ENCODE measurements at regions not wholly inside any gene's neighbourhood (a gene's known extent, or its start where the extent isn't known, plus 50 kb on each side); places are given as distances from the start of the nearest gene placed in this dataset.
"Not testable (repeated sequence)": the region's sequence is repeated elsewhere in the genome, so short reads cannot be mapped to it uniquely, and the experiment has no call there.

DNA sequence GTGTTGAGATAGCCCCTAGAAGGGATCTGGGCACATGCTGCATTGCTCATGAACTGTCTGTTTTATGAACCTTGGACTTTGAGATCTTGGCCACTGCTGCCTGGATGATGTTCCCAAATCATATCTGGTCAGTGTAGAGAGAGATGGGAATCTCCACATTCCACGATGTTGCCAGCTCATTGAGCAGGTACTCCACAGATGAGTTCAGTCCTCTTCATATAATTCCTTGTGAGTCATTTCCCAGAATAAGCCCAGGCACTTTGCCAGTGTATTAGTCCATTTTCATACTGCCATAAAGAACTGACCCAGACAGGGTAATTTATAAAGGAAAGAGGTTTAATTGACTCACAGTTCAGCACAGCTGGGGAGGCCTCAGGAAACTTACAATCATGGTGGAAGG lies 254.0 kb upstream of the RUNX1 start:
- no peak for DNase-seq (ENCODE audit: extremely low read depth in 1 of 2, low read depth in 1 of 2)

DNA sequence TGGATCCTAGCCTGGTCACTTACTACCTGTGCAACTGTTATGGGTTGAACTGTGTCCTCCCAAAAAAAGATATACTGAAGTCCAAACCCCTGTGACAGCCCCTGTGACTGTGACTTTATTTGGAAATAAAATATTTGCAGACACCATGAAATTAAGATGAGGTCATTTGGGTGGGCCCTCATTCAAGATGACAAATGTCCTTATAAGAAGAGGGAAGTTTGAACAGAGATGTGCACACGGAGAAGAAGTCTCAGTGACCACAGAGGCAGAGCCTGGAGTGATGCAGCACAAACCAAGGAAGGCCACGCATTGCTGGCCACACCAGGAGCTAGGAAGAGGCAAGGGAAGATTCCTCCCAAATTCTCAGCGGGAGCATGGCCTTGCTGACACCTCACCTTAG lies 249.7 kb upstream of the RUNX1 start:
- DNase-seq (ENCODE audit: extremely low read depth in 1 of 2, low read depth in 1 of 2) = no peak

DNA sequence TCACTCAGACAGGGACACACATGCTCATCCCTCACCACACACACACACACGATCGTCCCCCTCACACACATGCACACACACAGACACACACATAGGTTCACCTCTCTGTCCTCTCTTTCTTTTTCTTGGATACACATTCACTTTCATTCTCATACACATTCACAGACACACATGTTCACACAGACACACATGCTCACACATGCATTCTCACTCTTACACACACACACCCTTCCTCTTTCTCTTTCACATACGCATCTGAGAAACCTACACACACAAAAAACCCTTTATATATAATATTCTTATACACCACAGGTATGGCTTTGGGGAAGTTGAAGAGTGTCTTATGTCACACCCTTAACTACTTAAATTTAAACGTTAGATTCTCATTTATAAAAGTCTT lies 248.6 kb upstream of the RUNX1 start:
- DNase-seq (ENCODE audit: extremely low read depth in 1 of 2, low read depth in 1 of 2) = no peak

DNA sequence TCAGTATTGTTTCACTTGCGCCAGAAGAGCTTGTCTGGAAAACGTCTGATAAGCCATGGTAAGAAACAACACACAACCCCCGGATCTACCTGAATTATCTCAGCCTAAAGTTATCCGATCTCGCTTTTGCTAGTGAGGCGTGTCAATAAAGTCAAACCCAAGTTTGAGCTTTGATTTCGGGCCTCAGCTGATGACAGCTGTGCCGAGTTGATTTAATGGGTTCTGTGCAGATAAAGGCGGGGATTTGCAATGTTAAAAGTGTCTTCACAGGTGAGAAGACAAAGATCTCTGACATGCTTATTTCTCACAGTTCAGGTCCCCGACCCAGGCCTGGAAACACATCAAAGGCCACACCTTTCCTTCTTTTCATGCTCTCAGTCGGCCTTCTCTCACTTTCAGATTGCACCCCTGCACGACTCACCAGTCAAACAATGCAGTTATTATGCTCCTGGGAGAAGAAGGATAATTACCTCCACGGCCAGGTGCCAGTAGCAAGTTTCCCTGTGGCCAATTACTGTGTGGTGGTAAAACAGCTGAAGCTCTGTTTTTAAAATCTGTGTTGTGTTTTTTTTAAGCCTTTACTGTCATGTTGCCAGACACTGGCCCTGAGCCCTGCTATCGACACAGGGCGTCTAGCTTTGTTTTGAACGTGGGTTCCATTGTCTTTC lies 245.3 kb upstream of the RUNX1 start:
- no peak for DNase-seq (ENCODE audit: extremely low read depth in 1 of 2, low read depth in 1 of 2)

DNA sequence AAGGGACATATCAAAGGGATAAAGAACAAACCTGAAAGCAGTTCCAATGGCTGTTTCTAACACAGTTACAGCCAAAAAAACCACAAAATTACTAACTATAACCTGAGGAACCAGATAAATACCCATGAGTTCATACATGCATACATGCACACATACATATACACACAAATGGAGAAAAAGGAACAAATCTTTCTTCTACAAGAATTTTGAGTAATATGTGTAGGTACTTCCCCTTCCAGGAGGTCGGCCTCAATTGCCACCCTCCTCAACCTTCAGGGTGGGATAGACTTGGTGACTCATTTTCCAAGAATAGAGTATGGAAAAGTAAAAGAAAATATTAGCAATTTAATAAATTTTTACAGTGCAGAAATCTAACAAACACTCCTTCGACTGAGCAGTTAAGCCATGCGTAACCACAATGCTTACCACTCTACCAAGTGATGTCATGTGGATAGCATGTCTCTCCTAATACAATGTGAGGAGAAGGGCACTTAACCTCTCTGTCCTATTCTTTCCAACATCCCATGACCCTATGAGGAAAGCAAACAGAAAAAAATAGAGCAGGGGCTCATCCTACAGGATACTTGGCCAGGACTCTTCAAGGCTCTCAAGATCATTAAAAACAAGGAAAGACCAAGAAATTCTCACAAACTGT lies 243.0 kb upstream of the RUNX1 start:
- DNase-seq (ENCODE audit: extremely low read depth in 1 of 2, low read depth in 1 of 2) = no peak

DNA sequence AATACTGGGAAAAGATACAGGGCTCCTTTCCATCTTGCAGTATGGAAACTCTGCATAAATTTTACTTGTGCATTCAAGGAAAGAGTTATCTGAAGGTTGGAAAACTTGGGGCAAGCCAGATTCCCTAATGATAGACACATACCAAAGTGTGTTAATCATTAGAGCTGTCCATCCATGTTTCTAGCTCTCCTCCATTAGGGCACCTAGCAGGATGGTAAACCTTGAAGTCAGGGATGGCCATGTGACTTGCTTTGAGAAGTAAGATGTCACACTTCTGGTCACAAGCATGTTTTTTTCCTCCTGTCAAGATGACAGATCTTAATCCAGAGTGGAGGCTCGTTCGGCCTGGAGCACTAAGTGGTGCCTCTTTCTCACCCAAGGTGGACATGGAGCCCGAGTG lies 241.9 kb upstream of the RUNX1 start:
- DNase-seq (ENCODE audit: extremely low read depth in 1 of 2, low read depth in 1 of 2) = no peak

DNA sequence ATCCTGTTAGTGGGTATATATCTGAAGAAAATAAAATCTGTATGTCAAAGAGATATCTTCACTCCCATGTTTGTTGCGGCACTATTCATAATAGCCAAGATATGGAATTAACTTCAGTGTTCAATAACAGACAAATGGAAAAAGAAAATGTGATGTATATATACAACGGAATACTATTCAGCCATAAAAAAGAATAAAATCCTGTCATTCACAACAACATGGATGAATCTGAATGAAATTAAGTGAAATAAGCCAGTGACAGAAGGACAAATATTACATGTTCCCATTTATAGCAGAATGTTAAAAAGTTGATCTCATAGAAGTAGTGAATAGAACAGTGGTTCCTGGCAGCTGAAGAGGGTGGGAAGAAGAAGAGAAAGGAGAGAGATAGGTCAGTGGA lies 239.1 kb upstream of the RUNX1 start:
- DNase-seq (ENCODE audit: extremely low read depth in 1 of 2, low read depth in 1 of 2) = no peak

DNA sequence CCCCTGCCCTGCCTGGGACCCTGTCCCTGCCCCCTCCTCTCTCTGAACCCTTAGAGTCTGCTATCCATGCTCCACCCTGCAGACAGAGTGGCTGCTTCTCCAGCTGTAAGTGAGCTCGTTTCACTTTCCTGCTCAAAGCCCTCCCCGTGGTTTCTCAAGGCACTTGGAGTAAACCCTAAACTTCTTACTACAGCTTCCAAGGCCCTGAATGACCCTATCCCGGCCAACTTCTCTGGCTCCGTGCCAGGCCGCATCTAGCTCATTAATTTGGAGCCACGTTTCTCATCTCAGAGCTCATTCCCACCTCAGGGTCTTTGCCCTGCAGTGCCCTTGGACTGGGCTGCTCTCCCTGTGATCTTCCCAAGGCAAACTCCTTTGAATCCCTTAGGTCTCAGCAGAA lies 235.1 kb upstream of the RUNX1 start:
- DNase-seq (ENCODE audit: extremely low read depth in 1 of 2, low read depth in 1 of 2) = no peak

DNA sequence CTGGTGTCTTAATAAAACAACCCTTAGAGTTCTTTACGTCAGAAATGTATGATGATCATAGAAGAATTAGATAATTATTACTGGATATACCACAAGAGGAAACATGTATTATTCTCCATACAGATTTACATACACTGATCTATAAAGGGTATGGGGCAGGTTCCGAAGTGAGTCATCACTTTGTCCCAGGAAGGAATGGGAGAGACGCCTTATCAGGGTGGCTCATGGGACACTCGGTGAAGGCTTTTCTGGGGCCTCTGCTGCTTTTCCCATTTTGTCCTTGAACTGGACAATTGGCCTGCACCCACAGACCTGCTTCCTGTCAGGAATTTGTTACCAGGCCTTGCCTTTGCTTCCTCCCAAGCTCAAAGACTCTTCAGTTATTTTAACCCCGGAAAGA lies 233.8 kb upstream of the RUNX1 start:
- no peak for DNase-seq (ENCODE audit: extremely low read depth in 1 of 2, low read depth in 1 of 2)

DNA sequence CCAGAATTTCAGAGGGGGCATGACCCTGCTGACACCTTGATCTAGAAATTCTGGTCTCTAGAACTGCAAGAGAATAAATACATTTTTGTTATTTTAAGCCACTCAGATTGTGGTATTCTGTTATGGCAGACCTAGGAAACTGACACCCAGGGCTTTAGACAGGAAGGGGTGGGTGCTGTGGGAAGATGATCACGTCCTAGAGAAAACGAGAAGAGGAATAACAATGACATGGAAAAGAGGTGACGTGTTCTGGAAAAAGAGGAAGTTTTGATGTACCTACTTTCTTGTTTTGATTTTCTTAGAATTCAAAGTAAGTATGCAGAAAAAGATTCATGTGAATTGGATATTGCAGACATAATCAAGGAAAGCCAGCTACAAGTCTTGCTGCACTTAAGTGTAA lies 232.9 kb upstream of the RUNX1 start:
- no peak for DNase-seq (ENCODE audit: extremely low read depth in 1 of 2, low read depth in 1 of 2)

DNA sequence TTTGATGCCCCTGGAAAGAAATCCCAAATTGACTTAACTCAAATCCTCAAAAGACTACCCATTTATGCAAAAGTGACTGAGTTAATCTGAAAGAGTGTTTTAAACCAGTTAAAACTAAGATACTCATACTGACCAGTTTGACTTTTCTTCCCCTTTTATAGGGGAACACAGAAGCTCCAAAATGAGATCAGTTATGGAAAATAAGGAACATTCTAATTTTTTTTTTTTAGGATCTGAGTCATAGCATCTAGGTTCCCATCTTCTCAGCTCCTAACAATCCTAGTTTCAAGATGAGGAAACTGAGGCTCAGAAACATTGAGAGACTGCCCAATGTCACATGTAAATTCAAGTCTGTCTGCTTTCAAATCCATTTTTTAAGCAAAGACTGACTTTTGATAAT lies 231.1 kb upstream of the RUNX1 start:
- DNase-seq (ENCODE audit: extremely low read depth in 1 of 2, low read depth in 1 of 2) = no peak

DNA sequence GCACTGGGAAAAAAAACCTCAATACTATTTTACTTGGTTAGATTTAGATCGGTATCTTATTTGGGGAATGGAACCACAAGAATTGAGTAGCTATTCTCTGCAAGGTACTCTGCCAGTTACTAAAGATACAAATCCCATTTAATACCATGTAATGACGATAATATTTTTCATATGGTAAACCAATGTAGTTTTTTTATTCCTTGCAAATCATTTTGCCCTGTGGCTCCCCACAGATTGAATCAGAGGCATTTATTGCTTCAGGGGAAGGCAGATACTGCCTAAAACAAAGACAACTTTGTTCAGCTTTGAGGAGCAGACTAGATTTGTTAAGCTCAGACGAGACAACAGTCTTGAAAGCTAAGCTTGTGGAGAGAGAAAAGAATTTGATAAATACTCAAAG lies 226.7 kb upstream of the RUNX1 start:
- no peak for DNase-seq (ENCODE audit: extremely low read depth in 1 of 2, low read depth in 1 of 2)

DNA sequence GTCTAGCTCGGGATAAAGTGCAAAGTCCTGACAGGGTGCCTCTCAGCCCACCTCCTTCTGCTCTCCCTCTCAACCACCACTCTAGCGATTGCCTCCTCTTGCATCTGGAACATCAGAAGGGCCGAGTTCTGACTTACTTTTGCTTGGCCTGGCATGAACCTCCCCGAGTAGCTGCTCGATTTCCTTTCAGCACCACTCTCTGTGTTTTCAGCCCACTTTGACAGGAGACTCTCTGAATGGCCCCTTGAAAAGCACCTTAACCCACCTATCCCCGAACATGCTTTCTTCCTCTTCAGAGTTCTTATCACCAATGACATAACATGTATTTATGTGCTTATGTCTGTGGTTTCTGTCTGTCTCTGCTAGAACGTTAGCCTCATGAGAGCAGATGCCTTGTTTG lies 225.8 kb upstream of the RUNX1 start:
- no peak for DNase-seq (ENCODE audit: extremely low read depth in 1 of 2, low read depth in 1 of 2)

DNA sequence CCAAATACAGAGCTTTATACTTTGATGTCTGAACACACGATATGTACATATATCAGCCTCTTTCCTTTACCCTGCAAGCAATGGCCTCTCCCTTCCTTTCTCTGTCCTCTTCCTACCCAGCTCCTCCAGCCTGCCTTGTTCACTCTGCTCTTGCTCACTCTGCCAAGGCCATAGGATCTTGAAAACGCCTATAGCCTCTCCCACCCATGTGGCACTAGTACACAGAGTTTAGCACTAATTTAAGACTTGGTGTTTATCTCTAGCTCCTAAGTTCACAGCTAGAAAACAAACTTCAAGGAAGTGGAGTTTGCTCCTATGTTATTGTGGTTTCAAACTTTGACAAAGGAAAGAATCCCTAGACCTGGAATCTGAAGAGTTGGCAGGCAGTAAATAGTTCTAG lies 225.0 kb upstream of the RUNX1 start:
- DNase-seq (ENCODE audit: extremely low read depth in 1 of 2, low read depth in 1 of 2) = no peak

DNA sequence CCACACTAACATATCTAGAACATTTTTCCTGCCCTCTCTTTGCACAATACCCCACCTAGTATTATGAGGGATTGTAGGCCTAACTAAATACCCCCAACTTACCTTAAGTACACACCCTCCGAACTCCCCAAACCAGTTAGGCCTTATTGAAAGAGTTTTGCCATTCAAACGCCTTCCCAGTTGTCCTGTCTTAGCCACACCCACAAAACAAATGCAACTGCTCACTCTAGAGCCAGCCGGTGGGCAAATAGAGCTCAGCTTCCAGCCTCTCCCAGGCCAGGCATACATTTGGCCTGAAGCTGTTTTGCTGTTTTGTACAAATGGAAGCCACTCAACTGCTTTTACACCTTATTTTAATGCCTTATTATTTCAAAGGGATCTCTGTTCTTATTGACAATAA lies 224.2 kb upstream of the RUNX1 start:
- no peak for DNase-seq (ENCODE audit: extremely low read depth in 1 of 2, low read depth in 1 of 2)

DNA sequence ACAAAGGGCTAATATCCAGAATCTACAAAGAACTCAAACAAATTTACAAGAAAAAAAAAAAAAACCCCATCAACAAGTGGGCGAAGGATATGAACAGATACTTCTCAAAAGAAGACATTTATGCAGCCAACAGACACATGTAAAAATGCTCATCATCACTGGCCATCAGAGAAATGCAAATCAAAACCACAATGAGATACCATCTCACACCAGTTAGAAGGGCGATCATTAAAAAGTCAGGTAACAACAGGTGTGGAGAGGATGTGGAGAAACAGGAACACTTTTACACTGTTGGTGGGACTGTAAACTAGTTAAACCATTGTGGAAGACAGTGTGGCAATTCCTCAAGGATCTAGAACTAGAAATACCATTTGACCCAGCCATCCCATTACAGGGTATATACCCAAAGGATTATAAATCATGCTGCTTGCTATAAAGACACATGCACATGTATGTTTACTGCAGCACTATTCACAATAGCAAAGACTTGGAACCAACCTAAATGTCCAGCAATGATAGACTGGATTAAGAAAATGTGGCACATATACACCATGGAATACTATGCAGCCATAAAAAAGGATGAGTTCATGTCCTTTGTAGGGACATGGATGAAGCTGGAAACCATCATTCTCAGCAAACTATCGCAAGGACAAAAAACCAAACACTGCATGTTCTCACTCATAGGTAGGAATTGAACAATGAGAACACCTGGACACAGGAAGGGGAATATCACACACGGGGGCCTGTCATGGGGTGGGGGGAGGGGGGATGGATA lies 222.4 kb upstream of the RUNX1 start:
- not testable (repeated sequence) for DNase-seq (ENCODE audit: extremely low read depth in 1 of 2, low read depth in 1 of 2)

DNA sequence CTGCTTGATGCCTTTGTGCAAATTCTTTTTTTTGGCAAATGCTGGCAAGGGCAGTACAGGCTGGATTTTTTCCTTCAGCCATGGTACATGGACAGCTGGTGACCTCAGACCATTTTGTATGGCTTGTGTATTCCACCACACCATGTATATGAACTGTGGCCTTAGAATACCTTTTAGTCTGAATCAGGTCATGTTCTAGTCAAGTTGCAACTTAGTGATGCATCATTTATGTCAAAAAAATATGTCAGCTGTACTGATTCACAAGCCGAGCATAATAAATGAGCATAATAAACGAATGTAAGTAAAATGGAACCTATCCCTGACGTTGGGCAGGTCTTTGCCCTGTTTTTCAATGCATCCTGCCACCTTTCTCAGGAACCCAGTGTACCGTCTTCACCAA lies 219.7 kb upstream of the RUNX1 start:
- no peak for DNase-seq (ENCODE audit: extremely low read depth in 1 of 2, low read depth in 1 of 2)

DNA sequence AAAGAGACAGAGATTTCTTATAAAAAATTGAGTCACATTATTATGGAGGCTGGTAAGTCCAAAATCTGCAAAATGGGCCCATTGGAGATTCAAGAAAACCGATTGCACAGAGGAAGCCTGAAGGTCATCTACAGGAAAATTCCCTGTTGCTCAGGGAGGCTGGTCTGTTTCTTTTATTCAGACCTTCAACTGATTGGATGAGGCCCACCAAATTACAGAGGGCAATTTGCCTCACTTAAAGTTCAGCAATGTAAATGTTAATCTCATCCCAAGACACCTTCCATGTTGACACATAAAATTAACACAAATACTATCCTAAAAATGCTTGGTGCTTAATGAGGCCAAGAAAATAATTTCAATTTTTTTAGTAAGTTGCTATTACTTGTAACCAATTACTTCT lies 219.2 kb upstream of the RUNX1 start:
- no peak for DNase-seq (ENCODE audit: extremely low read depth in 1 of 2, low read depth in 1 of 2)

DNA sequence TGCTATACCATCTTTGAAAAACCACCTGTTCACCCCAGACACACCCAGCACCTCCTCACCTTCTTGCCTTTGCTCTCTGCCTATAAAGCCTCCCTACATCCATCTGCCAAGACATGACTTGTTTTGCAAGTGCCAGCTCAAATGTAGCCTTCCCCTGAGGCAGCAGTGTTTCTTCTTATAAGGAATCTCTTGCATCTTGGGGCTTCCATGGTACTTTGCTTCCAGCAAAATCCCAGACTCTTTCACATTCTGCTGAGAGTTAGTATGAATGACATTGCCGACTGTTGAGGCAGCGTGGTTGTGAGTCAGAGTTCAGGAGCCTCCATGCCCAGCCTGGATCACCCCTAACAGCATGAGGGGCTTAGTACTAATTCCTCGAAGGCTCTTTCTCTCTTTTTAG lies 217.4 kb upstream of the RUNX1 start:
- no peak for DNase-seq (ENCODE audit: extremely low read depth in 1 of 2, low read depth in 1 of 2)

DNA sequence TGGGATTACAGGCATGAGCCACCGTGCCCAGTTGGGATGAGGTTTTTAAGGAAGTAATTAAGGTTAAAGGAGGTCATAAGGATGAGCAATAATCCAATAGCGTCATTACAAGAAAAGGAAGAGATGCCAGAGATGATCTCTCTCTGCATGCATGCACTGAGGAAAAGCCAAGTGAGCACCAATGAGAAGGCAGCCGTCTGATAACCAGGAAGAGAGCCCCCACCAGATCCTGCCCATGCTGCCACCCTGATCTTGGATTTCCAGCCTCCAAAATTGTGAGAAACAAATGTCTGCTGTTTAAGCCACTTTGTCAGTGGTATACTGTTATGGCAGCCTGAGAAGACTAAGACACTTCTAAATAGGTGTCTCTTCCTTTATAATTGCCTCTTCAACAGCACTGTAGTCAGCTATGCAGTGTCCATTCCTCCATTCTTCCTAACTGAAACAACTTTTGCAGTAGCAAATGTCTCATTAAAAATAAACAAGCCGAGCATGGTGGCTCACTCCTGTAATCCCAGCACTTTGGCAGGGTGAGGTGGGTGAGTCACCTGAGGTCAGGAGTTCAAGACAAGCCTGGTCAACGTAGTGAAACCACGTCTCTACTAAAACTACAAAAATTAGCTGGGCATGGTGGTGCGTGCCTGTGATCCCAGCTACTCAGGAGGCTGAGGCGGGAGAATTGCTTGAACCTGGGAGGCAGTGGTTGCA lies 216.2 kb upstream of the RUNX1 start:
- DNase-seq (ENCODE audit: extremely low read depth in 1 of 2, low read depth in 1 of 2) = no peak

DNA sequence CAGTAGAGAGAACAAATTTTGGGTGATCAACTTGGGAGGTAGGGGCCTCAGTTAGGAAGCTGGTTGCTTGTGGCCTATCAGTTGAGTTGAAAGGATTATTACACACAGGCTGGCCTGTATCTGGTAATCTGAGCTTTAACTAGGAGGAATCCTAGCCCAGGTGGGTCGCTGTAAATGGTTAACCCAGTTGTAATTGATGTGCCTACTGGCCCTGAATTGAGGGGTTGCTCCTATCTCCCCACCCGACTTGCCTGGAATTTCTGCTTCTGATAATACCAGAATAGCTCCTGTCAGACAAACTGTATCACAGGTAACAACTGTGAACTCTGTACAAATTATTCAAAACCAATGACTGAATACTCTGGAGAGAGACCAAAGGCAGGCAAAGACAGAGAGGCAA lies 210.4 kb upstream of the RUNX1 start:
- DNase-seq (ENCODE audit: extremely low read depth in 1 of 2, low read depth in 1 of 2) = no peak

DNA sequence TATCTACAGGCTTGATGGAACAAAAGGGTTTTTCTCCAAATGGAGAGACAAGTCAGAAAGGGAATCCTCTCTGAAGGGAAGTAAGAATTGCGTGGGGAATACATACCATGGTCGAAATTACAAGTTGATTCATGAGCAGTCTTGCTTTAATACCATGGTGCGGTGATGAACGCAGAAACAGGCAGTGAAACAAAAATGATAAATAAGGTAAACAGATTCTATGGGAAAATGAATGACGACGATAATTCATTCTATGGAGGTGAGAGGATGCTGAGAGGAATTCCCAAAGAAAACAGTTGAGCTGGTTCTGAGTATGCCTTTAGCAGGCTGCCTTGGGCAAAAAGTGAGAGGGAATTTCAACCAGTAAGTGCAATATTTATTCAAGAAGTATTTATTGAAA lies 209.4 kb upstream of the RUNX1 start:
- no peak for DNase-seq (ENCODE audit: extremely low read depth in 1 of 2, low read depth in 1 of 2)

Measured in stimulated activated CD8-positive, alpha-beta memory T cell treated with anti-CD3 and anti-CD28 coated beads, Interleukin-7, amount 100 ng/mL, for 48 hours (primary cell).